CD4-positive, alpha-beta T cell treated with Interleukin-1 beta for 1 hour (primary cell): ENCODE measurements at regions not wholly inside any gene's neighbourhood (a gene's known extent, or its start where the extent isn't known, plus 50 kb on each side); places are given as distances from the start of the nearest gene placed in this dataset.
"Not testable (repeated sequence)": the region's sequence is repeated elsewhere in the genome, so short reads cannot be mapped to it uniquely, and the experiment has no call there.

ENCODE experiments used
- DNase-seq, 2 donors: peaks; one replicate each; pipeline ENCODE4 v3.0.0-alpha.2; 2020 to 2022

DNA sequence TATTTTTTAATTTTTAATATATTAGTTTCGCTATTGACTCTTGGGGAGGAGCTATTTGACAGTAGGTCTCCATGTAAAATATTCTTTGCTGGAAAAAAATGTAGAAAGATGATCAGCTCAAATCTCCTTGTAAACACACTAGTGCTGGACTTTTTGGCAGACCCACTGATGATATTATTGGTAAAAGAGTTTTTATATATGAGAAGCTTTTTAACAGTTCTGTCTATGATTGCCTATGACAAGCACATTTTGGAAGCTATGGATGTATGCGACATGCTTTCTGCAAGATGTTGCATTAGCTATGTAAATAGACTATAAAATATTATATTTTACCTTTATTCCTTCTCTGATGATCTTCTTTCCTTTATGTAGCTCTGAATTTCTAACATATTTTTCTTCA, 928.5 kb downstream of the DNAJB9 start:
- DNase-seq, result no peak

DNA sequence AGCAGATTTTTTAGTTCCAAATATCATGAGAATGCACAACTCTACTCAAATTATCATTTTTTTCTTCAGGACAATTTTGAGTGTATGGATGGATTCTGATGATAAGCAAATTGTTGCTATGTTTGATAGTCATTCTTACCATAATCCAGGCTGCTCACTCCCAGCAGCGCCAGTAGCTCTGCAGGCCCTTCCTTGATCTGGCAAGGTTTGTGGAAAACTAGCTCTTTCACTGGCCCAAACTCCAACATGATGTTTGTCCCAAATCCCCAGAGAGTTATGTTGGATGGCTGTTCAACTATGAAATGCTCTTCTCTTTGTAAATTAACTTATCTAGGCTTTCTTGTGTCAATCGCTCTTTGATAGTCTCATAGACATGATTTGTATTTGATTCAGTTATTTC, 933.7 kb downstream of the DNAJB9 start:
- DNase-seq, result no peak

DNA sequence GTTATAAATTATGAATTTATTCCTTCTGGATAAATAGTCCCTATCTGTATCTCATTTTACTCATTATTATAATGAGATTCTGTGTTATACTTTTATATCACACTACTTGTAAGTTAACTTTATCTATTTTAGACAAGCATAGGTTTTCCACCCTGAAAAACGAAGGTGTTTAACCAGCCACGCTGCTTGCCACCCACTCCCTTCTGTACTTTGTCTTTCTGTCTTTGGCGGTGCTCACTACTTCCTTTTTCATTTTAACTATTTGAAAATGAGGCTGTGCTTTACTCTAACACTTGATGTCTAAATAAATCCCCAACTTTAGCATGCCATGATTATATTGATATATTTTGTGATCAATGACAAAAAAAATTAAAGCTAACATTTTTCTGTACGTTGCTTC, 952.9 kb downstream of the DNAJB9 start:
- no peak for DNase-seq

DNA sequence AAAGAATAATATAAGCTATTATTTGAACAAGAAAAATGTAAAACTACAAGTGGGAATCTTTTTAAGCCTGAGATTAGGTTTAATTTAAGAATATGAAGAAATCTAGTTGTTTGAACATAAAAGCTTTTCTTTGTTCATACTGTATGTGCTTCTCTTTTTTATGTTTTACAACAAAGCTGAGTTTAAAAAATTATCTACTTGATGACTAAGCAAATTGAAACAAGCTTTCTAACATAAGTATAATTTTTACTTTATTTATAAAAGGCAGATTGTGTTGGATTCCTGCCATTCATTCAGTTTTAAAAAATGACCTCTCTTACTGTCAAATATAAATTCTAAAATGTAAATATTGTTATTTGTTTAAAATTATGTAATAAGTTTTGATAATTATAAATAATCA, 958.2 kb downstream of the DNAJB9 start:
- DNase-seq, result no peak

DNA sequence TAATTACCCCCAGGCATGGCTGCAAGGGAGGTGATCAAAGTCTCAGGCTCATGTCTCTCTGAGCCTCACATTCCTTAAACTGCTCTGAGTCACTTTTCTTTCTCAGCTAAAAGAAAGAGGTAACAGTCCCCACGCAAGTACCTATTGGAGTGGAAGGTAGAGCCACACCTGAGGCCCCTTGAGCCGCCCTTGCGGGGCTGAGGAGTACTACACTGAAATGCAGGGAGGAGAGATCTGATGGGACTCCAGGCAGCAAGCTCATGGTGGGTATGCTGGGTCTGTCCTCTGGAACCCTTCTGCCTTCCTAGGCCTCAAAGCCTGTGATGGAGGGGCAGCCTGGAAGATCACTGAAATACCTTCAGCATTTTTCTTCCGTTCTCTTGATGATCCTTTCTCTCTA, 960.0 kb downstream of the DNAJB9 start:
- no peak for DNase-seq

DNA sequence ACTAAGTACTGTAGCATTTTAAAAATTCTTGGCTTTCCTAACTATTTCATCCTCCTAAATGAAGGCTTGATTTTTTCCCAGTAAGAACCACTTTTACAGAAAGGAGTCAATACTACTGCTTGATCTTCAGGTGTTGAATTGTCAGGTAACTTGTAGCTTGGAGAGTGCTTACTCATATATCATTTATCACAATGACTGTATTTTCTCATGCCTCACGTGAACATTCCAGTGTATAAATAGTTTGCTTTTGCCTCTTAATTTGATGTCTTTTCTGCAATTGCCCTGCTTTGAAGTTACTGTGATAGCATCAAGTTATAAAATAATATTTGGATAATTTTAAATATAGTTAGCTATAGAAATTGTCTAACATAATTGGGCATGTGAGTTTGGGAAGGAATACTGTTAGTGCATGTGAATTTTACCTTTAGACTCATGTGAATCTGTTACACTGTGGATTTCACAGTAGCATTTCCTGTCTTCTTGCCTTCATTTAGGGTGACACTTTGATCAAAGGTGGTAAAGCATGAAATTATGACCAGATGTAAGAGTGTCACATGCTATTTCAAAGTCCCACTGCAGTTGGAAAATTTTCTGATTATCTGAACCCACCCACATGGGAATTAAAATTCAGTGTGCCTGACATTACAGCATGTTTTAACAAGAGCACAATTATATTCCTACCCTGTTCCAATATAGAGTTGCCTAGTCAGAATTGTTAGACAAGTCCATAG, 962.8 kb downstream of the DNAJB9 start:
- DNase-seq, result no peak

DNA sequence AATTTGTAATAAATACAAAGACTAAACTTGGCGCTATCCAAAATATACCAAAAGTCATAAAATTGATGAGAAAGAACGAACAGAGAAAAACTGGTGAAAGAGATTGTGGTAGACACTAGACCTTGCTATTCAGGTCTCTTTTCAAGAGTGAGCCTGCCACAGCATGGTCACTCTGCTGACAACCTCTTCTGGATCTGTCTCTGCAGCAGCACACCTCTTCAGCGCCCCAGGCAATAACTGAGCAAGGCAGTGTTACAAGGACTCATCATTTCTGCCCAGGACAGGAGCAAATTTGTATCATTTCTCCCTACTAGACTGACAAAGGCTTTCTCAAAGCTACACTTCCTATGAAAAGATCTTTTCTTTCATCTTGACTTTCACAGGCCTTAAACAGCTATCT, 976.0 kb downstream of the DNAJB9 start:
- no peak for DNase-seq

DNA sequence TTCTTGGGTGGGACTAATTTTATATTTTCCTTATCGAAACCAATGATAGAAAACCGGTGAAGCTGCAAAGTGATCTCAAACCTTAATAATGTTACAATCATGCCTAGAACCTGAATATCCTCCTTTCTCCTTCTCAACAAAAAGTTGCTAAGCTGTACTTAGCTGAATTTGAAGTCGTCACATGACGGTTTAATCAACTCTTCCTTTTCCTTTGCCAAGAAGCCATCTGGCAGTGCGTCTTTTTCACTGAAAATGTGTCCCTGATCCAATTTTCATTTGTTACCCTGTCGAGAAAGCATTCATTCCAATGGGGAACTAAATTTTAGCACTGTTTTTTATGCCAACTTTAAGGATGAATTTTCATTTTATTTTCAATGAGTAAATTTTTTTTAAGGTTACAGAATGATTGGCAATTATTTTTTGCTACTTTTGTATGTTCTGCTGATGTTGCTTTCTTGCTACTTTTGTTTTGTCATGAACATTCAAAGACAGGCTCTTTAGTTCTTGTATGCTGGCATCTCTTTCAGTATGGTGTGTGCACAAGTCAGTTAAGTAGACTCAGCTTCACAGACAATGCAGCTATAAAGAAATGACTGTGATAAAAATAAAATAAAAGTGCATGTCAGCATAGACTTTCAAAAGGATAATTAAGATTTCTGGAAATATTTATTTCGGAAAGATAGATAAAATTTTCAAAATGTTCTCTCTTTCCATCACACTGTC, 980.0 kb downstream of the DNAJB9 start:
- no peak for DNase-seq

DNA sequence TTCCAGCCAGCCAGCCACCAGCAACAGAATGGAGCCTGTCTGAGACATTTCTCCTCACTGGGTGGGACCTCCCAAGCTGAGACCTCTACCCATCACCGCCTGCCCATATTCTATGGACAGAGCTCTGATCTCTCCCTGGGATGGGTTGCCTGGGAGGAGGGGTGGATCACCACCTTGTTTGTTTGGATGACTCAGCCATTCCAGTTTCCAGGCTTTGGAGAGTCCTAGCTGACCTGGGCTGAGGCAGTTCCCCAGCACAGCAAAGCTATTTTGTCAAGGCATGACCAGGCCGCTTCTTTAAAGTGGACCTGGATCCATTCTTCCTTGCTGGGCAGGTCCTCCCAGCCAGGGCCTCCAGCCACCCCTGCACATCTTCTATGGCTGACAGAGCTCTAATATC, 982.3 kb downstream of the DNAJB9 start:
- no peak for DNase-seq

DNA sequence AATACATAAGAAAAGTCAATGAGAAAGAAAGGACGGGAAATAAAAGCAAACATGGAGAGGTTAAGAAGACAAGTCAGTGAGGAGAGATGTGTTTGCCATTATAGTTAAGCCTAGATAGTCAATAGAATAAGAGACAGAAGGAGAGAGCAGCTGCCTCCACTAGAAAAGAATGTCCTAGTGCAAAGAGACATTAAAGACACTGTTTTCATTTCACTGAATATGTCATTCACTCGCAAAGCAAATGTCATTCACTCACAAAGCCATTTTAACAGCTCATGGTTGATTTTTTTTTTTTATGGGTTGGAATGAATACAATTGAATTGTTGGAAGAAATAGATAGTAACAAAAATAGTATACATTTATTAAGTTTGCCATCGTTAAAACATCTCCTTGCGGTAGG, 1007.6 kb downstream of the DNAJB9 start:
- no peak for DNase-seq

DNA sequence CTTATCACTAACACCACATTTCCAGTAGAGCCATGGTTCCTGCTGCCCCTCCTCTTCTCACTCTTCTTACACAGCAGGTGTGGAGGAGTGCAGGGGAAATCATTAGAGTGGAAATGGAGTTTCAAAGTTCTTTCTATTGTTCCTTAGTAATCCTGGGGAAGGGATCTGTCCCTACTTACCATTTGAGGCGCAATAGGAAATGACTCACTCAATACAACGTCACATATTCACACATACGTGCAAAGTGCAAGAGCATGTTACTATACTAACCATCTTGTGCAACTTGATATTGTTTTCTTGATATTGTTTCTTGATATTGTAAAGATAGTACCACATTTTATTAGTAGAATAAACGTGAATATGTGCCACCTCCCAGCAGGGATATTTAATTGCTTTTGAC, 1010.2 kb downstream of the DNAJB9 start:
- no peak for DNase-seq

DNA sequence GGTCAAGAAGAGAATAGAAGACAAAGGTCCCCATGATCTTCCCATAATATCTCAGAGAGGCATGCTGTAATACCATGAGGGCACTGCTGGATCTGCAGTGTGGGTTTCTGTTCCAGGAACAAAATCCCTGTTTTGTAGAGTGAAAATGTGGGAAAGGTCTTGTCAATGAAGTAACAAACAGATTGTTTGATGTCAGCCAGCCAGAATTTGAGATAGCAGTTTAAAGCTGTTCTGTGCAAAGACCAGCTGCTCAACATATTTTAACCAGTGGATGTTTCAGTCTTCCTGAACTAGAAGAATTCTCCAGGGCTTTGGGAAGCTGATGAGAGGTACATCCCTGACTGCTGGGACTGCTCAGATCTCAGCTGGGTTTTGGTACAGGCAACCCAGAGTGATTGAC, 1012.5 kb downstream of the DNAJB9 start:
- no peak for DNase-seq

DNA sequence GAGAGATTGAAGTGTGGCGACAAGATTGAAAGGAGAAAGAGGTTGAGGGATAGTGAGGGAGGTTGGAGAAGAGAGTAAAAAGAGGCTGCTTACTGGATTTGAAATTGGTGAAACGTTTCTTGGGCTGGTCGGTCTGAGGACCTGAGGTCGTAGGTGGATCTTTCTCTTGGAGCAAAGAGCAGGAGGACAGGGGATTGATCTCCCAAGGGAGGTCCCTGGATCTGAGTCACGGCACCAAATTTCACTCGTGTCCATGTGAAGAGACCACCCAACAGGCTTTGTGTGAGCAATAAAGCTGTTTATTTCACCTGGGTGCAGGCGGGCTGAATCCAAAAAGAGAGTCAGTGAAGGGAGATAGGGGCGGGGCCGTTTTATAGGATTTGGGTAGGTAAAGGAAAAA, 1027.3 kb downstream of the DNAJB9 start:
- not testable (repeated sequence) for DNase-seq

DNA sequence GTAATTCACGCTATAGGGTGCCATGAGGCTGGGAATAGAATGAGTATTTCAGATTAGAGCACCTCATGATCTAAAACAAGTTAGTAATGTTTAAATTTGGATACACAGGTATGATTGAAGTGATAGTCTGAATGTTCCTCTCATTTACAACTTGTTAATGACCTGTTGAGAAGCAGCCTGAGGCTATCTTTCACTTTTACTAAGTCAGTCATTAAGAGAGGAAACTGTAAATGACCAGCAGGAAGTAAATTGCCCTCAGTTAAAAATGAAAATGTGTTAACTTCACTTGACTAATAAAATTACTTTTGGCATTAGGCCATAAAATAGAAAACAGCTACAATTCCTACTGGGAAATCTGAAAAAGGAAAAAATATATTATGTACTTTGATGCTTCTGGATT, 1042.0 kb downstream of the DNAJB9 start:
- DNase-seq, result no peak

DNA sequence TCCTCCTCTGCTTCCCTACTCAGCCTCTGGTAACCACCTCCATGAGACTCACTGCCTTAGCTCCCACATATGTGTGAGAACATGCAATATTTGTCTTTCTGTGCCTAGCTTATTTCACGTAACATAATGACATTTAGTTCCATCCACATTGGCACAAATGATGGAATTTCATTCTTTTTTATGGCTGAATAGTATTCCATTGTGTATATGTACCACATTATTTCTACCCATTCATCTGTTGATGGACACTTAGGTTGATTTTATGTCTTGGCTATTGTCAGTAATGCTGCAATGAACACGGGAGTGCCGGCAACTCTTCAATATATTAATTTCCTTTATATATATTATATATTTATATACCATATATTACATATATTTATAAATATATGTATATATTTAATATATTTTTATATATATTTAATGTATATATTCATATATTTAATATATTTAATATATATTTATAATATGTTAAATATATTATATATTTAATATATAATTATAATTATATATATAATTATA, 1046.9 kb downstream of the DNAJB9 start:
- no peak for DNase-seq

DNA sequence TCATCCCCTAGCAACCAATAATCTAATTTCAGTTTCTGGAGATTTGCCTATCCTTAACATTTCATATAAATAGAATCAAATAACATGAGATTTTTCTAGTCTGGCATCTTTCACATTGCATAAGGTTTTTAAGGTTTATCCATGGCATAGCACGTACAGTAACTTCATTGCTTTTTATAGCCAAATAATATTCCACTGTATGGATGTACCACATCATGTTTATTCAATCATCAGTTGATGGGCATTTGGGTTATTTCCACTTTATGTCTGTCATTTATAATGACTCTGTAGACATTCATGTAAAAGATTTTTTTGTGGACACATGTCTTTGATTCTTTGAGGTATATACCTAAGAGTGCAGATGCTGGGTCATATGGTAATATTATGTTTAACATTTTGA, 1052.6 kb downstream of the DNAJB9 start:
- DNase-seq, result no peak

DNA sequence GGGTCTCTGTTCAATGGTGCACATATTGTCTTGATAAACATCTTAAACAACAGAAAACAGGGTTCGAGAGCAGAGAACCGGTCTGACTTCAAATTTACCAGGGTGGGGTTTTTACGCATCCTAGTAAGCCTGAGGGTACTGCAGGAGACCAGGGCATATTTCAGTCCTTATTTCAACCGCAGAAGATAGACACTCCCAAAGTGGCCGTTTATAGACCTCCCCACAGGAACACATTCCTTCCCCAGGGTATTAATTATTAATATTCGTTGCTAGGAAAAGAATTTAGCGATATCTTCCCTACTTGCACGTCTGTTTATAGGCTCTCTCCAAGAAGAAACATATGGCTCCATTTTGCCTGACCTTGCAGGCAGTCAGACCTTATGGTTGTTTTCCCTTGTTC, 1063.2 kb downstream of the DNAJB9 start:
- not testable (repeated sequence) for DNase-seq

DNA sequence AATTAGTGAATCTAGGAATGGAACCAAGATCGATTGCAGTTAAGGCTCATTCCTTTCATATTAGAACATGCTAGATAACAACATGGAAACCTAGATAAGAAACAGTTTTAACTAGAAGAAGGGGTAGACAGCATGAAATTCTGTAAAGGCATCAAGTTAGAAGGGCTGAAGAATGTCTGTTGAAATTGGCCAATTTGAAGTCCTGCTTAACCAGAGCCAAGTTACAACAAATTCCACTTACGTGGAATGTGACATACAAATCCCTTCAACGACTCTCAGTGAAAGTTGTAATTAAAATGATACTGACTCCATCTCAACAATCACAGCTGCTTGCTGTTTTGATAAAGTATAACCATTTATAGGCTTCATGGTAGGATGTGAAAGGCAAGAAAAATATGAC, 1065.7 kb downstream of the DNAJB9 start:
- no peak for DNase-seq

DNA sequence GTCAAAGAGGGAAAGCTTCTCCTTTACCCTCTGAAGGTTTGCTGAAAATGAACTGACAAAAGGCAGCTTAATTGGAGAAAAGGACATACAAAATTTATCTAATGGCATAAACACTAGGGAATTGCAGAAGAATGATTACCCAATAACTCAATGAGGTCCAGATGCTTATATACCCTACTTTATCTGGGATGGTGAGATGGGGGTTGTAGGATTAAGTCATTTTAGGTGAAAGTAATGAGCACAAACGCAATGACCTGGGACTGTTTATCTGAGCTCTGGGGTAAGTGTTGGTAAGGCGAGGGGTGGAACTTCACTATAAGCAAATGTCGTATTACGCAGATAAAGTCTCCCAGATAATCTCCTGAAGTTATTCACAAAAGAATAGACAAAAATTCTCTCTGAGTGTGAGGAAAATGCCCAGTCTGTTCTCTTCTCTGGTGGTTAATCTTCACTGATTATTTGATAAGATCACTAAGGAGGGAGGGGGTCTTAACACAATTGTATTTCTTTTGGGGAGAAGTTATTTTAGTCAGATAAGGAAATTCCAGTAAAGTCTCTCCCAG, 1067.8 kb downstream of the DNAJB9 start:
- DNase-seq, result no peak

DNA sequence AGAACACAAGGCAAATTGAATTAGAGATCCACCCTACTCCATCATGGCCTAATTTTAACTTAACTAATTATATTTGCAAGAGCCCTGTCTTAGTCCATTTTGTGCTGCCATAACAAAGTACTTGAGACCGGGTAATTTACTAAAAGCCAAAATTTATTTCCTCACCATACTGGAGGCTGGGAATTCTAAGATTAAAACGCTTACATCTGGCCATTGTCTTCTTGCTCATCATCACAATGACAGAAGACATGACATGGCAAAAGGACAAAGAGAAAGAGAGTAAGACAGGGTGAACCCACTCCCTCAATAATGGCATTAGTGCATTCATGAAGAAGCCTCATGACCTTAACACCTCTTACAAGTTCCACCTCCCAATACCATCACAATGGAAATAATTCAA, 1068.6 kb downstream of the DNAJB9 start:
- no peak for DNase-seq

DNA sequence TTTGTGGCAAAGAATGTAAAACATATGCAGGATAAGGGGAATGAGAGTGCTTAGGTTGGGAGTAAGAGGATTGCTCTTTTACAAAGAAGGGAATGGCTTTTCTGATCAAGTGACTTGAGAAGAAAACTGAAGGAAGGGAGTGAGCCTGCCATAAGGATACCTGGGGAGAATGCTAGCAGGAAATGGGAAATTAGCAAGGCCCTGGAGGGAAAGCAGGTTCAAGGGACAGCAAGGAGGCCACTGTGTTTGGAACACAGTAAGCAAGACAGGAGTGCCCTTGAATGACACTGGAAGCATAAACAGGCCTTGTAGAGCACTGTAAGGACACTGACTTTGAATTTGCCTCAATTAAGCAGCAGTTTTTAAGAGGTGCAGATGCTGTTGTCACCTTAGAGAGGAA, 1069.9 kb downstream of the DNAJB9 start:
- DNase-seq, result no peak

DNA sequence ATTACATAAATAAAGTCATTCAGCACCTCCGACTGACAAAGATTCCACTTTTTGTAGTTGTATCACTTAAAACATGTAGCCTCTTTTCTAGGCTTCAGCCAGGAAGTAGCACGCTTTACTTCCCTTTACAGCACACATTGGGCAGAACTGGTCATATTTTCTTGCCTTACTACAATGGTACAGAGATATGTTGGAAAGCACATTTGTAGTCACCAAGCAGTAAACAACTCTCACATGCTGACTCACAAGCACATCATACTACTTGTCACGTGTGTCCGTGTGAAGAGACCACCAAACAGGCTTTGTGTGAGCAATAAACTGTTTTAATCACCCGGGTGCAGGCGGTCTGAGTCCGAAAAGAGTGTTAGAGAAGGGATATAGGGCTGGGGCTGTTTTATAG, 1071.8 kb downstream of the DNAJB9 start:
- DNase-seq, result no peak

DNA sequence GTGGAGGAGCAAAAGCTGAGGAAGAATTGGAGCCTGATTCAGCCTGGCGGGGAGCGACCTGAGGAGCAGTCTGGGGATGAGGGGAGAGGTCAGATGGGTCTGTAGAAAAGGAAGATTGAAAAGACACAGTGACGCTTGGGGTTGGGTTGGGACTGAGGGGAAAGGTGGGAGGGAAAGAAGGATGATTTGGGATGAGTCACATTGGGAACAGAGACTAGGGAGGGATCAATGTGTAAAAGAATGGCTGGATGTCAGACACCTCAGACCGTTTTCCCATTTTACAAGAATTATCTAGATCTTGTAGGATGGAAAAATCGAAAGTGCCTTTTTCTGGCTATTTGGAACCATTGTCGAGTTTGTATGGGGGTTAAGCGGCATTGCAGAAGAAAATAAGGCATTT, 1076.5 kb downstream of the DNAJB9 start:
- DNase-seq, result no peak

DNA sequence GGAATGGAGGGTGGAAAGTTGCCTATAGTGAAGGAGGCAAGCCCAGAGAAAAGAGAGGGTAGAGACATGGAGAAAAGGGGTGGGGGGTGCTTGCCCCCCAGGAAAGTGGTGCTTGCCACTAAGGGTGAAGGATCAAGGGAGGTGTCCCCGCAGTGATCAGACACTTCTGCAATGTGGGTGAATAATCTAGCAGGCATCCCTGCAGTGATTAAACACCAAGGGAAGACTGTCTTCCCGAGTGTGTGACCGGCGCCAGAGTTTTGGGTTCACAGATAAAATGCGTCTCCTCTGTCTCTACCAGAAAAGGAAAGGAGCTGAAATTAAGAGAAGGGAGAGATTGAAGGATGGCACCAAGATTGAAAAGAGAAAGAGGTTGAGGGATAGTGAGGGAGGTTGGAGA, 1076.9 kb downstream of the DNAJB9 start:
- not testable (repeated sequence) for DNase-seq
